Mesendoderm (in vitro differentiated cells): ENCODE measurements at regions not wholly inside any gene's neighbourhood (a gene's known extent, or its start where the extent isn't known, plus 50 kb on each side); places are given as distances from the start of the nearest gene placed in this dataset.
A peak's percentile ranks its signal among the peaks of the same experiment; 100 is the strongest.

Experiments used
- DNase-seq: peaks from one replicate; pipeline ENCODE4 v3.0.0; 2013
- H2AK5ac ChIP-seq: 2 replicates; pipeline ENCODE4 v1.6.1; 2013; ENCODE audit warnings: low read length, inconsistent platforms
- H2BK120ac ChIP-seq: 2 replicates; pipeline ENCODE4 v1.6.1; 2013; ENCODE audit warnings: low read depth, mild to moderate bottlenecking, low read length, moderate library complexity, mixed read lengths
- H2BK15ac ChIP-seq: replicated peaks from 2 replicates; pipeline ENCODE4 v1.6.1; 2013; ENCODE audit warnings: low read depth, mild to moderate bottlenecking, moderate library complexity
- H2BK5ac ChIP-seq: 2 replicates; pipeline ENCODE4 v1.6.1; 2013; ENCODE audit warnings: low read length, inconsistent platforms
- H3K18ac ChIP-seq: 2 replicates; pipeline ENCODE4 v1.6.1; 2013; ENCODE audit warnings: mild to moderate bottlenecking, low read length, mixed read lengths
- H3K23ac ChIP-seq: one replicate; pipeline ENCODE4 v1.6.1; 2013; ENCODE audit warnings: low read length
- H3K27ac ChIP-seq: 2 replicates; pipeline ENCODE4 v1.5.1; 2013; ENCODE audit warnings: low read depth, mild to moderate bottlenecking, inconsistent platforms, low read length, moderate library complexity
- H3K27me3 ChIP-seq: 2 replicates; pipeline ENCODE4 v1.6.1; 2013; ENCODE audit warnings: low read length, control low read depth, mild to moderate bottlenecking, inconsistent platforms; ENCODE audit not compliant: insufficient read depth, poor library complexity
- H3K36me3 ChIP-seq: 2 replicates; pipeline ENCODE4 v1.6.1; 2013; ENCODE audit warnings: low read length, inconsistent platforms; ENCODE audit not compliant: control insufficient read depth, insufficient read depth
- H3K4ac ChIP-seq: one replicate; pipeline ENCODE4 v1.6.1; 2013; ENCODE audit warnings: low read depth, mild to moderate bottlenecking, low read length, moderate library complexity
- H3K4me1 ChIP-seq: 2 replicates; pipeline ENCODE4 v1.6.1; 2013; ENCODE audit warnings: low read depth, low read length, inconsistent platforms; ENCODE audit not compliant: control insufficient read depth
- H3K4me2 ChIP-seq: 2 replicates; pipeline ENCODE4 v1.6.1; 2013; ENCODE audit warnings: low read length
- H3K4me3 ChIP-seq: 2 replicates; pipeline ENCODE4 v1.5.1; 2013; ENCODE audit warnings: mild to moderate bottlenecking, low read length
- H3K56ac ChIP-seq: one replicate; pipeline ENCODE4 v1.6.1; 2013; ENCODE audit warnings: low read length
- H3K79me1 ChIP-seq: 2 replicates; pipeline ENCODE4 v1.6.1; 2013; ENCODE audit warnings: low read length, inconsistent platforms
- H3K79me2 ChIP-seq: 2 replicates; pipeline ENCODE4 v1.6.1; 2013; ENCODE audit warnings: mild to moderate bottlenecking, low read length; ENCODE audit not compliant: control insufficient read depth, insufficient read depth
- H3K9ac ChIP-seq: 2 replicates; pipeline ENCODE4 v1.6.1; 2013; ENCODE audit warnings: low read length, inconsistent platforms
- H4K5ac ChIP-seq: one replicate; pipeline ENCODE4 v1.6.1; 2013; ENCODE audit warnings: low read length
- H4K8ac ChIP-seq: one replicate; pipeline ENCODE4 v1.6.1; 2013; ENCODE audit warnings: low read depth, mild to moderate bottlenecking, control low read depth, low read length, moderate library complexity
- WGBS: extraction: QIAGEN DNeasy Blood & Tissue Kit; methylation state at CpG from one replicate; pipeline ENCODE4 v1.1.7; 2013; ENCODE audit warnings: low lambda C conversion rate, missing lambda C conversion rate; ENCODE audit not compliant: insufficient coverage; ENCODE audit errors: extremely low coverage; 5-methylcytosine and 5-hydroxymethylcytosine counted together

DNA sequence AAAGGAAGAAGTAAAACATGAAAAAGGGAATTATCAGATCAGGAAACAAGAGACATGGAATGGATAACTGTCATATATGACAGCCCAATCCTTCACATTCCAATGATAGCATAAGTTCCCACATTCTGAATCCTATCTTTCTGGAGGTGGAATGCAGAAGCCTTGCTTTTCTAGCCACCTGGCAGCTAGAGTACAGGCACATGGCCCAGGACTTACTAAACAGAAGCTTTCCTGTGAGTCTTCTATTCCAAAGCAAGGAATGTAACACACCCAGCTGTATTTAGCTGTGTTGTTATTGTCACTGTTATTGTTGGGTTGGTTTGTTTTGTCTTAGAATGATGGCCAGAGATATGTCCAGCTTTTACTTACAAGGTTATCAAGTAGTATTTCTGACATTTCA is 780.5 kb upstream of the ZNF608 start:
- Histone ChIP-seq H3K4me2 (no peak overlapping the region), H2AK5ac (no peak overlapping the region), H3K79me1 (no peaks in the 10 kb centered on the region), H3K9ac (no peak overlapping the region), H4K8ac (no peak overlapping the region), H4K5ac (no peak overlapping the region), H3K23ac (no peak overlapping the region), H3K56ac (no peak overlapping the region), H3K79me2 (no peaks in the 10 kb centered on the region), H2BK120ac (no peak overlapping the region), H3K4me1 (no peaks in the 10 kb centered on the region), H2BK15ac (no peak overlapping the region), H3K27ac (no peak overlapping the region), H3K36me3 (no peaks in the 10 kb centered on the region), H3K4me3 (no peak overlapping the region), H2BK5ac (no peak overlapping the region), H3K4ac (no peak overlapping the region), H3K18ac (no peak overlapping the region), H3K27me3 (no peaks in the 10 kb centered on the region)
- DNase-seq = no peak

DNA sequence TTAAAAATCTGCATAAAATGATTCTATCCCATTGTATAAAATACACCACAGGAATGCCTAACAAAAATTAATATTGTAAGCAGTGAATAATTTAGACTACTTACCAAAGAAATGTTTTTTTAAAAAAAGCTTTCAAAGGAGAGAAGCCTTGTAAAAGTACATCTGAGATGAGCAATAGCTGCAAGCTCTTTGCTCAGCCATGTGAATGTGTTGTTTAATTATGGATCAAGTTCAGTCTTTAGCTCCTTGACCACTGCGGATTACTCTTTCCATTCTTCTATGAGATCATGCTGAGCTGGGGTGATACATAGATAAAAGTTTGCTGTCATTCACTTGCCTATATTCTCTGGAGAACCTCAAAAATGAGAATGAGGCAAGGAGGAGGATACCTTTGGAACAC is 782.4 kb upstream of the ZNF608 start:
- no peak overlapping the region for H2BK5ac ChIP-seq
- no peak overlapping the region for H3K9ac ChIP-seq
- H3K79me2 ChIP-seq = no peaks in the 10 kb centered on the region
- no peak overlapping the region for H2BK120ac ChIP-seq
- H2AK5ac ChIP-seq = no peak overlapping the region
- no peak overlapping the region for H4K5ac ChIP-seq
- no CpG with 5 or more reads among the region's 1 CpG for whole genome bisulfite sequencing
- no peaks in the 10 kb centered on the region for H3K27me3 ChIP-seq
- no peak overlapping the region for H2BK15ac ChIP-seq
- no peak overlapping the region for H3K23ac ChIP-seq
- H3K79me1 ChIP-seq = no peaks in the 10 kb centered on the region
- no peak overlapping the region for H4K8ac ChIP-seq
- DNase-seq = peak; percentile 34
- H3K36me3 ChIP-seq = no peaks in the 10 kb centered on the region
- no peak overlapping the region for H3K56ac ChIP-seq
- H3K18ac ChIP-seq = no peak overlapping the region
- no peaks in the 10 kb centered on the region for H3K4me1 ChIP-seq
- H3K4me3 ChIP-seq = no peak overlapping the region
- no peak overlapping the region for H3K4ac ChIP-seq
- no peak overlapping the region for H3K4me2 ChIP-seq
- H3K27ac ChIP-seq = no peak overlapping the region

DNA sequence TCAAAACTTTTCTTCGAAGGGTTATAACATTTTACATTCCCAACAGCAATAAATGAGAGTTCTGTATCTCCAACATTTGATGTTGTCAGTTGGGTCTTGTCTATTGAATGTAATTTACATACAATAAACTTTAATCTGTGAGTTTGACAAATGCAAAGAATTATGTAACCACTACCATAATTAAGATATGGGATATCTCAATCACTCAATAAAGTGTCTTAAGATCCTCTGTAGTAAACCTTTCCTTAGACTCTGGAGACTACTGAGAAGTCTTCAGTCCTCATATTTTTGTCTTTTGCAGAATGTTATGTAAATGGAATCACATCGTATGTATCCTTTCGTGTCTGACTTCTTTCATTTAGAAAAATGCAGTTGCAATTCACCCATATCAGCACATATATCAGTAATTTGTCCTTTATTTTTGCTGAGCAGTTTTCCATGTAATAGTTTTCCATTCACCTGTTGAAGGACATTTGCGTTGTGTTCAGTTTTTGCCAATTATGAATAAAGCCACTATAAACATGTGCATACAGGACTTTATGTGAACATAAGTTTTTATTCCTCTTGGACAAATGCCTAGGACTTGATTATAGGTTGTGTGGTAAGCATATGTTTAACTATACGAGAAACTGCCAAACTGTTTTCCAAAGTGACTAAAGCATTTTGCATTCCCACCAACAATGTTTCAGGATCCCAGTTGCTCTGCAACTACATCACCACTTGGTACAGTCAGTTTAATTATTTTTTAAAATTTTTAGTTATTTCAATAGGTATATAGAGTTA is 784.6 kb upstream of the ZNF608 start:
- Histone ChIP-seq H3K4me2 (no peak overlapping the region), H3K4me3 (no peak overlapping the region), H3K23ac (no peak overlapping the region), H3K4ac (no peak overlapping the region), H3K79me2 (no peaks in the 10 kb centered on the region), H2BK15ac (no peak overlapping the region), H2BK5ac (no peak overlapping the region), H4K5ac (no peak overlapping the region), H3K9ac (no peak overlapping the region), H3K27ac (no peak overlapping the region), H3K27me3 (no peaks in the 10 kb centered on the region), H2BK120ac (no peak overlapping the region), H2AK5ac (no peak overlapping the region), H3K79me1 (no peaks in the 10 kb centered on the region), H3K18ac (no peak overlapping the region), H3K36me3 (no peaks in the 10 kb centered on the region), H4K8ac (no peak overlapping the region), H3K4me1 (no peaks in the 10 kb centered on the region), H3K56ac (no peak overlapping the region)
- no peak for DNase-seq
- WGBS = no CpG with 5 or more reads among the region's 5 CpGs

DNA sequence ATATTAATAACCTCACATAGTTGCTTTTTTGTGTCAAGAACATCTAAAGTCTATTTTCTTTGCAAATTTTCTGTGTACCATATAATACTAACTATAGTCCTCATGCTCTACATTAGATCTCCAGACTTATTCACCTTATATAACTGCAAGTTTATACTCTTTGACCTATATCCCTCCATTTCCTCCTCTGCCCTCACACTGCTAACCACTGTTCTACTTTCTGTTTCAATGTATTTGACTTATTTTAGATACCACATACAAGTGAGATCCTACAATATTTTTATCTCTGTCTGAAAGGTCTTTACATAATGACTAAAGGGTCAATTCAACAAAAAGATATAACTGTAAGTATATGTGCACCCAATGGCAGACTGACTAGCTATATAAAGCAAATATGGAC is 789.7 kb upstream of the ZNF608 start:
- no peak overlapping the region for H4K8ac ChIP-seq
- no peak overlapping the region for H3K9ac ChIP-seq
- H3K27me3 ChIP-seq = no peaks in the 10 kb centered on the region
- H4K5ac ChIP-seq = no peak overlapping the region
- H3K56ac ChIP-seq = no peak overlapping the region
- H2BK120ac ChIP-seq = no peak overlapping the region
- no peak overlapping the region for H3K4me2 ChIP-seq
- H2AK5ac ChIP-seq = no peak overlapping the region
- H3K27ac ChIP-seq = no peak overlapping the region
- no peak overlapping the region for H2BK15ac ChIP-seq
- H3K79me1 ChIP-seq = no peaks in the 10 kb centered on the region
- H3K36me3 ChIP-seq = no peaks in the 10 kb centered on the region
- no peak overlapping the region for H3K4me3 ChIP-seq
- no peak overlapping the region for H3K18ac ChIP-seq
- no peaks in the 10 kb centered on the region for H3K79me2 ChIP-seq
- no peak overlapping the region for H3K4ac ChIP-seq
- H3K4me1 ChIP-seq = no peaks in the 10 kb centered on the region
- no peak overlapping the region for H3K23ac ChIP-seq
- H2BK5ac ChIP-seq = no peak overlapping the region
- DNase-seq = no peak

DNA sequence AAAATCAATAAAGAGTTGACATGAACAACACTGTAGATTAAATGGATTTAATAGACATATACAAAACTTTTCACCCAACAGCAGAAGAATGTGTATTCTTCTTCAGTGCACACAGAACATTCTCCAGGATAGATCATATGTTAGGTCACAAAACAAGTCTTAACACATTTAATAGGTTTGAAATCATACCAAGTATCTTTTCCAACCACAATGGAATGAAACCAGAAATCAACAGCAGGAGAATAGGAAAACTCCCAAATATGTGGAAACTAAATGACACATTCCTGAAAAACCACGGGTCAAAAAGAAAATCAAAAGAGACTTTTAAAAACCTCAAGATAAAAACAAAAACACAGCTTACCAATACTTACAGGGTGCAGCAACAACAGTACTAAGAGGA is 790.1 kb upstream of the ZNF608 start:
- Histone ChIP-seq H3K27ac (no peak overlapping the region), H3K4me2 (no peak overlapping the region), H3K56ac (no peak overlapping the region), H3K4ac (no peak overlapping the region), H4K8ac (no peak overlapping the region), H3K79me2 (no peaks in the 10 kb centered on the region), H3K18ac (no peak overlapping the region), H3K4me1 (no peaks in the 10 kb centered on the region), H2BK15ac (no peak overlapping the region), H2BK5ac (no peak overlapping the region), H3K79me1 (no peaks in the 10 kb centered on the region), H3K36me3 (no peaks in the 10 kb centered on the region), H4K5ac (no peak overlapping the region), H2AK5ac (no peak overlapping the region), H2BK120ac (no peak overlapping the region), H3K4me3 (no peak overlapping the region), H3K27me3 (no peaks in the 10 kb centered on the region), H3K9ac (no peak overlapping the region), H3K23ac (no peak overlapping the region)
- no peak for DNase-seq
- whole genome bisulfite sequencing = no CpG with 5 or more reads among the region's 1 CpG

DNA sequence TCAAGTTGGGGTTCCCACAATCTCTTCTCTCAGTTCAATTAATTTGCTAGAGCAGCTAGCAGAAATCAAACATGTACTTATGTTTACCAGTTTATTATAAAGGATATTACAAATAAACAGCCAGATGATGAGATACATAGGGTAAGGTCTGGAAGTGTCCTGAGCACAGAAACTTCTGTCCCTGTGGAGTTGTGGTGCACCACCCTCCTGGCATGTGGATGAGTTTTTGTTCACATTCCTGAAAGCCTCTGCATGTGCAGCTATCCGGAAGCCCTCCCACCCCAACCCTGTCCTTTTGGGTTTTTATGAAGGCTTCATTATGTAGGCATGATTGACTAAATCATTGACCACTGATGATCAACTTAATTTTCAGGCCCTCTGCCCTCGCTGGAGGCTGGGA is 791.2 kb upstream of the ZNF608 start:
- WGBS = no CpG with 5 or more reads among the region's 2 CpGs

More for the DNA sequence above, 791.2 kb upstream of the ZNF608 start:
- DNase-seq = no peak
- Histone ChIP-seq H3K9ac (no peak overlapping the region), H2AK5ac (no peak overlapping the region), H2BK120ac (no peak overlapping the region), H3K79me2 (no peaks in the 10 kb centered on the region), H3K4me3 (no peak overlapping the region), H4K5ac (no peak overlapping the region), H3K4me2 (no peak overlapping the region), H4K8ac (no peak overlapping the region), H3K27ac (no peak overlapping the region), H3K36me3 (no peaks in the 10 kb centered on the region), H3K23ac (no peak overlapping the region), H3K4ac (no peak overlapping the region), H3K27me3 (no peaks in the 10 kb centered on the region), H3K56ac (no peak overlapping the region), H2BK5ac (no peak overlapping the region), H3K18ac (no peak overlapping the region), H2BK15ac (no peak overlapping the region), H3K79me1 (no peaks in the 10 kb centered on the region), H3K4me1 (no peaks in the 10 kb centered on the region)
